Tibial nerve (tissue), 4 donors: ENCODE measurements at regions not wholly inside any gene's neighbourhood (a gene's known extent, or its start where the extent isn't known, plus 50 kb on each side); places are given as distances from the start of the nearest gene placed in this dataset.

ENCODE experiments used
- DNase-seq, 2 donors: peaks; one replicate each; pipeline ENCODE4 v3.0.0-alpha.2; 2019; ENCODE audit warnings: low spot score in 2 of 2
- H3K27ac ChIP-seq, 4 donors: fragments of 200-600 bp; sonication (generic) in 3 of 4; one replicate each; pipeline ENCODE4 v1.5.1; 2017 to 2019; ENCODE audit warnings: mild to moderate bottlenecking in 1 of 4
- H3K27me3 ChIP-seq, 2 donors: fragments of 200-600 bp; sonication (generic) in 1 of 2; one replicate each; pipeline versions ENCODE4 v1.5.1 to v1.6.0; 2017 to 2019
- H3K36me3 ChIP-seq, 3 donors: fragments of 200-600 bp; sonication (generic); one replicate each; pipeline ENCODE4 v1.5.1; 2018 to 2019
- H3K4me1 ChIP-seq, 4 donors: fragments of 200-600 bp; sonication (generic) in 3 of 4; one replicate each; pipeline ENCODE4 v1.5.1; 2017 to 2019
- H3K4me3 ChIP-seq, 4 donors: fragments of 200-600 bp; sonication (generic) in 3 of 4; one replicate each; pipeline ENCODE4 v1.5.1; 2017 to 2019; ENCODE audit warnings: mild to moderate bottlenecking in 1 of 4, moderate library complexity in 1 of 4
- H3K9me3 ChIP-seq, 4 donors: fragments of 200-600 bp; sonication (generic) in 3 of 4; one replicate each; pipeline ENCODE4 v1.5.1; 2017 to 2019
- EP300 ChIP-seq, 2 donors: sonication (generic); formaldehyde crosslinking; IDR thresholded peaks; one replicate each; pipeline ENCODE4 v1.6.1; 2017; ENCODE audit warnings: antibody characterized with exemption in 2 of 2, mild to moderate bottlenecking in 1 of 2
- POLR2A ChIP-seq, 2 donors: fragments of 450-650 bp; IDR thresholded peaks; one replicate each; pipeline ENCODE4 v1.6.1; 2017; ENCODE audit warnings: antibody characterized with exemption in 2 of 2, mild to moderate bottlenecking in 2 of 2, moderate library complexity in 2 of 2
- WGBS, 2 donors: methylation state at CpG; one replicate each; pipeline ENCODE4 v1.1.5; 2018; 5-methylcytosine and 5-hydroxymethylcytosine counted together
- TF ChIP-seq, protein P1 (sequence below), 5 experiments: fragments of 200-600 bp in 3 of 5; fragments of 450-650 bp in 2 of 5; sonication (generic) in 3 of 5; IDR thresholded peaks; one replicate each; pipeline ENCODE4 v1.5.1; 2016 to 2019; ENCODE audit warnings: antibody characterized with exemption in 5 of 5, mild to moderate bottlenecking in 3 of 5, moderate library complexity in 2 of 5

DNA sequence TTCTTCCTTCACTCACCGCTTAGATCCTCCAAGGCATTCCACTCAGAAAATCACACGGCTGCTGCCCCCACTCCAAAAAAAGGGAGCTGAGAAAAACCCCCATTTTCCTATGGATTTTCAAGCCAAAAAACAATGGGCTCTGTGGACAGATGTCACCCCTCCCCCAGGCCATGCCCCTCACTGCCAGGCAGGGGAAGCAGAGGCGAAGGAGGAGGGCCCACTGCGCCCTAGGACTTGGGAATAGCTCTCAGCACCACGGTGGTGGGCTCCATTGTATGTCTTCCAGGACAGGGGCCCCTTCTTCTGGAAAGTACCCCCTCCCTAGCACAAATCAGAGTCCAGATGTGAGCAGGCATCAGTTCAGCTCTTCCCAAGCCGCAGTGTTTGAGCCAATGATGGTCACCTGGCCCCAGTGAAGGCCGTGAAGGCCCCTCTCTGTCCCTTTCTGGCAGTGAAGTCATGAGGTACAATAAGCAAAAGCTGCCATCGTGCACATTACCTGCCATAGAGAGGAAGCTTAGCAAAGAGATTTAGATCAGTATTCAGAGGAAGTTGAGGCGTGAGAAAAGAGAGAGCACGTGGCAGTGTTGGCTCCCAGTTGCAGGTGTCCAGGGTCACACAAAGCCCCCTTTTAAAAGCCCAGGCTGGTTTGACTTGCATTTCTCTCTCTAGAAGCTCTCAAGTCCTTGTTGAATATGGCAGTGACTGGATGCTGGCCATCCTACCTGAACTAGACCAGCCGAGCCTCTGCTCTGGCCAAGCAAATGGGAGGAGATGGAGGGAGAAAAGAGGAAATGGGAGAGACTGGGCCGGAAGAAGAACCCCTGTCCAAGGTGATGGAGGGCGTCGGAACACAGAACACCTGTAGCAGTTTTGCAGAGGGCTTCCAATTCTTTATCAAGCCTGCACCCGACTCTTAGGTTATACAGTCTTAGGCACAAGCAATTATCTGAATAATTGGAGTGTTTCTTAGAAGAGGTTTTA, 149.0 kb downstream of the TOMM20 start:
- H3K4me1 ChIP-seq, result peaks cover 0 to 76% (median 66%) of the 10 kb centered on the region in 4 donors
- WGBS, 2 donors, result 69 to 72% methylated on average over 15 of the region's 15 CpGs
- H3K4me3 ChIP-seq, result peak overlapping the region in 2 of 4 donors; percentile 0 to 35
- peak overlapping the region; percentile 73 to 96 (median 90) for H3K27ac ChIP-seq
- H3K36me3 ChIP-seq, result no peaks in the 10 kb centered on the region
- no peak for DNase-seq
- TF ChIP-seq EP300 (IDR thresholded peaks at IDR 0.05), result no peak
- TF ChIP-seq POLR2A (IDR thresholded peaks at IDR 0.05), result no peak
- TF ChIP-seq, protein P1, sequence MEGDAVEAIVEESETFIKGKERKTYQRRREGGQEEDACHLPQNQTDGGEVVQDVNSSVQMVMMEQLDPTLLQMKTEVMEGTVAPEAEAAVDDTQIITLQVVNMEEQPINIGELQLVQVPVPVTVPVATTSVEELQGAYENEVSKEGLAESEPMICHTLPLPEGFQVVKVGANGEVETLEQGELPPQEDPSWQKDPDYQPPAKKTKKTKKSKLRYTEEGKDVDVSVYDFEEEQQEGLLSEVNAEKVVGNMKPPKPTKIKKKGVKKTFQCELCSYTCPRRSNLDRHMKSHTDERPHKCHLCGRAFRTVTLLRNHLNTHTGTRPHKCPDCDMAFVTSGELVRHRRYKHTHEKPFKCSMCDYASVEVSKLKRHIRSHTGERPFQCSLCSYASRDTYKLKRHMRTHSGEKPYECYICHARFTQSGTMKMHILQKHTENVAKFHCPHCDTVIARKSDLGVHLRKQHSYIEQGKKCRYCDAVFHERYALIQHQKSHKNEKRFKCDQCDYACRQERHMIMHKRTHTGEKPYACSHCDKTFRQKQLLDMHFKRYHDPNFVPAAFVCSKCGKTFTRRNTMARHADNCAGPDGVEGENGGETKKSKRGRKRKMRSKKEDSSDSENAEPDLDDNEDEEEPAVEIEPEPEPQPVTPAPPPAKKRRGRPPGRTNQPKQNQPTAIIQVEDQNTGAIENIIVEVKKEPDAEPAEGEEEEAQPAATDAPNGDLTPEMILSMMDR (IDR thresholded peaks at IDR 0.05), result no peak
- H3K9me3 ChIP-seq, result no peaks in the 10 kb centered on the region
- no peaks in the 10 kb centered on the region for H3K27me3 ChIP-seq

DNA sequence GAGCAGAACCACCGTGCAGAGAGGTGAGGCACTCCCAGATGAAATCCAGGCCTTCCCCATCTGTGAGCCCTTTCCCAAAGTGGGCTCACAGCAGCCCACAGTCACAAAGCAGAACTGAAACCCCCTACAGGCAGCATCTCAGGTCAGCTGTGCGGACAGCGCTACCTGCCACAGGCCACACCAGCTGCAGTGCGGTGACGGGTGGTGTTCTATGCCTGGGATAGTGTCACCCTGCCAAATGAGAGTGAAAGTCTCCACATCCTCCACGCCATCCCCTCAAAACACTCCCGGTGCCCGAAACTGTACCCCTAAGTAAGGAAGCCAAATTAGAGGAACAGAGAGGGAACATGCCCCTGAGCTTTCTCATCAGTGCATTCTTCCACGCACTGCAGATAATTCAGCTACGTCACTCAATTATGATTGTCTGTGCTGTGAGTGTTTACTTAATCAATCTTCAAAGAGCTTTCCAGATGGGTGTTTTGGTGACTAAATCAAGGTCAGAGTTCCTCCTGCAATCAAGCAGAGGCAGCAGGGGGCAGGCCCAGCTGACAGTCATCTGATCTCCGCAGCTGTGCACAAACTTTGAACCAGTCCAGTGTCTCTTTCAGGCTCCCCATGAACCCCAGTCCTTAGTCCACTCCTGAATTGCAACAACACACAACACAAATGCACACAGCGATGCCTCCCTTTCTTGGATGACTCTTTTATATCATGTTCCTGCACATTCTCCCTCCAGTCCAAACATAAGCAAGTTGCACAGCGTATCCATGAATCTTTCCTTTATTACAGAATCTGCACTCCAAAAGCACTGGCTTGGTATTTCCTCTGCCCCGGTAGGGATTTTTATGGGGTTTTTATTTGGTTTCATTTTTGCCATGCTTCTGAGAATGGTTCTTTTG, 150.0 kb downstream of the TOMM20 start:
- H3K4me3 ChIP-seq, result peak overlapping the region in 2 of 4 donors; percentile 0 to 17
- WGBS, 2 donors, result 45 to 47% methylated on average over 14 of the region's 14 CpGs
- DNase-seq, result peak in 1 of 2 donors; percentile 61

DNA sequence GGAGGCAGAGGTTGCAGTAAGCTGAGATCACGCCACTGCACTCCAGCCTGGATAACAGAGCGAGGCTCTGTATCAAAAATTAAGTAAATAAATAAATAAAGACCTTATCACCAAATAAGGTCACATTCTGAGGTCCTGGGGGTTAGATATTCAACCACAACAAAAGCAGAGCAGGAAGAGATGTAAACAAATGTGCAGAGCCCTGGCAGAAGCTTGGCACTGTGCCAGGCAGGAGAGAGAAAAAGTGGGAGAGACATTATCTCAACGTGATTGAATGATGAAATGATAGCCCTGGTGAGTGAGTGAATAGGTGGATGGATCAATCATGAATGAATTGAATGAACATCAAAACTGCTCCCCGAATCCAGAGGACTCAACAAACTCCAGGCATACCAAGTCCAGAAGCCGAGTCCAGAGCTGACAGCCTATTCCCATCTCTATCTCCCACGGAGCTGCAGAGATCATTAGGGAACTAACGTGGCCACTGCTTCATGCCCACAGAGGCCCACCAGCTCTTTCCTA, 150.7 kb downstream of the TOMM20 start:
- H3K9me3 ChIP-seq, result no peaks in the 10 kb centered on the region
- 63 to 72% methylated on average over 7 of the region's 7 CpGs for WGBS, 2 donors
- no peak overlapping the region for H3K4me3 ChIP-seq
- peaks cover 0 to 77% (median 60%) of the 10 kb centered on the region in 4 donors for H3K4me1 ChIP-seq
- no peak for DNase-seq
- no peaks in the 10 kb centered on the region for H3K27me3 ChIP-seq
- H3K27ac ChIP-seq, result peak overlapping the region; percentile 73 to 96 (median 90)
- H3K36me3 ChIP-seq, result no peaks in the 10 kb centered on the region
- no peak for TF ChIP-seq POLR2A (IDR thresholded peaks at IDR 0.05)
- no peak for TF ChIP-seq EP300 (IDR thresholded peaks at IDR 0.05)

More for the DNA sequence above, 150.0 kb downstream of the TOMM20 start:
- Histone ChIP-seq H3K27ac (peak overlapping the region; percentile 73 to 96 (median 90)), H3K36me3 (no peaks in the 10 kb centered on the region), H3K4me1 (peaks cover 0 to 77% (median 60%) of the 10 kb centered on the region in 4 donors), H3K9me3 (no peaks in the 10 kb centered on the region), H3K27me3 (no peaks in the 10 kb centered on the region)
- TF ChIP-seq, protein P1 (IDR thresholded peaks at IDR 0.05), result no peak
- TF ChIP-seq EP300 (IDR thresholded peaks at IDR 0.05), result peak in 1 of 2 donors; percentile 77

DNA sequence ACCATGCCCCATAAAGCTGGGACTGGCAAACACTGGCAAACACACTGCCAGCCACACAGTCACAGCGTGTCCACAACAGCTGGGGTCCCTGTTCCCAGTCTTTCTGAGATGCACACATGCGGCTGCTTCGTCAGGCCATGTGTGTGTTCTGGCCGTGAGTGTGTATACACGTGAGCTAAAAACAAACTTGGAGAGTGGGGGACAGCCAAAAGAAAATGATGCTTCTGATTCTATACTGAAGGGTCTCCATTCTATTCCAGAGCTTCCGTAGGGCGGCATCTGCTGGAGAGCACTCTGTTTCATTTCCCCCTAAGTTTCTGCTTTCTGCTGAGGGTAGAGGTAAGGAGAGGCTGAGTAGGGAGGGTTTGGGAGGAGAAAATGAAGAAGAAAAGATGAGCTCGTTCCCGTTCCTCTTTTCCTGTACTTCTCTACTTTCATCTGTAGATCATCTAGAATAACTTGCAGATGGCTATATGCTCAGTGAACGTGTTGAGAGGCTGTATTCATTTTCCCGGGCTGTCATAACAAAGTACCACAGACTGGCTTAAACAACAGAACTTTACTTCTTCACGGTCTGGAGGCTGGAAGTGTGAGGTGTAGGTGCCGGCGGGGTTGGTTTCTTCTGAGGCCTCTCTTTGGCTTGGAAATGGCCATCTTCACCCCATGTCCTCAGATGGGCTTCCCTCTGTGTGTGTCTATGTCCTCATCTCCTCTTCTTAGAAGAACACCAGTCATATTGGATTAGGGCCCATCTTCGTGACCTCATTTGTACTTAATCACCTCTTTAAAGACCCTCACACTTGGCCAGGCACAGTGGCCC, 151.6 kb downstream of the TOMM20 start:
- Histone ChIP-seq H3K4me3 (no peak overlapping the region), H3K36me3 (no peaks in the 10 kb centered on the region), H3K9me3 (no peaks in the 10 kb centered on the region), H3K4me1 (peaks cover 0 to 74% (median 59%) of the 10 kb centered on the region in 4 donors), H3K27me3 (no peaks in the 10 kb centered on the region), H3K27ac (peak overlapping the region in 3 of 4 donors; percentile 89 to 96 (median 92))
- TF ChIP-seq EP300 (IDR thresholded peaks at IDR 0.05) (no peak), POLR2A (IDR thresholded peaks at IDR 0.05) (no peak)
- TF ChIP-seq, protein P1 (IDR thresholded peaks at IDR 0.05), result no peak
- DNase-seq, result no peak
- WGBS, 2 donors, result 77 to 85% methylated on average over 15 of the region's 15 CpGs
